H1 (cell line): ENCODE measurements at regions not wholly inside any gene's neighbourhood (a gene's known extent, or its start where the extent isn't known, plus 50 kb on each side); places are given as distances from the start of the nearest gene placed in this dataset.

Experiments
- ASH2L ChIP-seq: fragments of 200-600, 300-600 bp; sonication (generic); IDR thresholded peaks from one replicate; pipeline ENCODE4 v1.7.1; 2017; ENCODE audit warnings: low read length
- KDM1A ChIP-seq: fragments of 200-600, 300-600 bp; sonication (generic); IDR thresholded peaks from 2 replicates; pipeline ENCODE4 v1.7.1; 2016; ENCODE audit warnings: mild to moderate bottlenecking, low read length, borderline replicate concordance
- SP1 ChIP-seq: IDR thresholded peaks from 2 replicates; pipeline ENCODE4 v1.6.1; 2011; ENCODE audit warnings: low read depth, low read length
- SP4 ChIP-seq: IDR thresholded peaks from 2 replicates; pipeline ENCODE4 v1.6.1; 2012; ENCODE audit warnings: low read length, inconsistent platforms
- SRF ChIP-seq: IDR thresholded peaks from 2 replicates; pipeline ENCODE4 v1.6.1; 2011; ENCODE audit warnings: mild to moderate bottlenecking, low read depth, low read length, moderate library complexity
- TBP ChIP-seq: IDR thresholded peaks from 2 replicates; pipeline ENCODE4 v1.6.1; 2011; ENCODE audit warnings: low read depth, low read length, improper control_type of control experiment
- TF ChIP-seq, protein P1 (sequence below): fragments of 300-600 bp; sonication (generic); IDR thresholded peaks from 2 replicates; pipeline ENCODE4 v1.7.1; 2012; ENCODE audit warnings: low read length, moderate library complexity, mild to moderate bottlenecking, inconsistent platforms; ENCODE audit not compliant: insufficient replicate concordance
- TF ChIP-seq, protein P2 (sequence below): IDR thresholded peaks from 2 replicates; pipeline ENCODE4 v1.6.1; 2012; ENCODE audit warnings: inconsistent platforms

DNA sequence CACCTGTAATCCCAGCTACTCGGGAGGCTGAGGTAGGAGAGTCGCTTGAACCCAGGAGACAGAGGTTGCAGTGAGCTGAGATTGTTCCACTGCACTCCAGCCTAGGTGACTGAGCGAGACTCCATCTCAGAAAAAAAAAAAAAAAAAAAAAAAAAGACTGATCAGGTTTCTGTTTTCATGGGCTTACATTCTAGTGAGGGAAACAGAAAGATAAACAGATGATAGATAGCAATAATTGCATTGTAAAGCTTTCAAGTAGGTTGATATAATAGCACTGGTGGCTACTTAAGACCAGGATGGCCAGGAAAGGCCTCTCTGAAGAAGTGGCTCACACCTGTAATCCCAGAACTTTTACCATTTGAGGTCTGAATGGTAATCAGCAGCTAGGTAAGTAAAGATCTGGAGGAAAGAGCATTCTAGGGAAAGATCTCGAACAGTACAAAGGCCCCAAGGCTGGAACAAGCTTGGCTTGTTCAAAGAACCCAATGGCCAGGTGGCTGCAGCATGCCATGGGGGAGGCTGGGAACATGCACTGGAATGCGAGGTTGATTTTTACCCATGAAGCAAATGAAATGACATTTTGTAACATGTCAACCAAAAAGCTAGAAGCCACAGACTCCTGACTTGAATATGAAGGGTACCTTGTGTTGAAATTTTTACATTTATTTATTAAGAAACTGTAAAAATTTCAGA, 108.3 kb upstream of the DHX40 start (continued):
- TF ChIP-seq, protein P1, sequence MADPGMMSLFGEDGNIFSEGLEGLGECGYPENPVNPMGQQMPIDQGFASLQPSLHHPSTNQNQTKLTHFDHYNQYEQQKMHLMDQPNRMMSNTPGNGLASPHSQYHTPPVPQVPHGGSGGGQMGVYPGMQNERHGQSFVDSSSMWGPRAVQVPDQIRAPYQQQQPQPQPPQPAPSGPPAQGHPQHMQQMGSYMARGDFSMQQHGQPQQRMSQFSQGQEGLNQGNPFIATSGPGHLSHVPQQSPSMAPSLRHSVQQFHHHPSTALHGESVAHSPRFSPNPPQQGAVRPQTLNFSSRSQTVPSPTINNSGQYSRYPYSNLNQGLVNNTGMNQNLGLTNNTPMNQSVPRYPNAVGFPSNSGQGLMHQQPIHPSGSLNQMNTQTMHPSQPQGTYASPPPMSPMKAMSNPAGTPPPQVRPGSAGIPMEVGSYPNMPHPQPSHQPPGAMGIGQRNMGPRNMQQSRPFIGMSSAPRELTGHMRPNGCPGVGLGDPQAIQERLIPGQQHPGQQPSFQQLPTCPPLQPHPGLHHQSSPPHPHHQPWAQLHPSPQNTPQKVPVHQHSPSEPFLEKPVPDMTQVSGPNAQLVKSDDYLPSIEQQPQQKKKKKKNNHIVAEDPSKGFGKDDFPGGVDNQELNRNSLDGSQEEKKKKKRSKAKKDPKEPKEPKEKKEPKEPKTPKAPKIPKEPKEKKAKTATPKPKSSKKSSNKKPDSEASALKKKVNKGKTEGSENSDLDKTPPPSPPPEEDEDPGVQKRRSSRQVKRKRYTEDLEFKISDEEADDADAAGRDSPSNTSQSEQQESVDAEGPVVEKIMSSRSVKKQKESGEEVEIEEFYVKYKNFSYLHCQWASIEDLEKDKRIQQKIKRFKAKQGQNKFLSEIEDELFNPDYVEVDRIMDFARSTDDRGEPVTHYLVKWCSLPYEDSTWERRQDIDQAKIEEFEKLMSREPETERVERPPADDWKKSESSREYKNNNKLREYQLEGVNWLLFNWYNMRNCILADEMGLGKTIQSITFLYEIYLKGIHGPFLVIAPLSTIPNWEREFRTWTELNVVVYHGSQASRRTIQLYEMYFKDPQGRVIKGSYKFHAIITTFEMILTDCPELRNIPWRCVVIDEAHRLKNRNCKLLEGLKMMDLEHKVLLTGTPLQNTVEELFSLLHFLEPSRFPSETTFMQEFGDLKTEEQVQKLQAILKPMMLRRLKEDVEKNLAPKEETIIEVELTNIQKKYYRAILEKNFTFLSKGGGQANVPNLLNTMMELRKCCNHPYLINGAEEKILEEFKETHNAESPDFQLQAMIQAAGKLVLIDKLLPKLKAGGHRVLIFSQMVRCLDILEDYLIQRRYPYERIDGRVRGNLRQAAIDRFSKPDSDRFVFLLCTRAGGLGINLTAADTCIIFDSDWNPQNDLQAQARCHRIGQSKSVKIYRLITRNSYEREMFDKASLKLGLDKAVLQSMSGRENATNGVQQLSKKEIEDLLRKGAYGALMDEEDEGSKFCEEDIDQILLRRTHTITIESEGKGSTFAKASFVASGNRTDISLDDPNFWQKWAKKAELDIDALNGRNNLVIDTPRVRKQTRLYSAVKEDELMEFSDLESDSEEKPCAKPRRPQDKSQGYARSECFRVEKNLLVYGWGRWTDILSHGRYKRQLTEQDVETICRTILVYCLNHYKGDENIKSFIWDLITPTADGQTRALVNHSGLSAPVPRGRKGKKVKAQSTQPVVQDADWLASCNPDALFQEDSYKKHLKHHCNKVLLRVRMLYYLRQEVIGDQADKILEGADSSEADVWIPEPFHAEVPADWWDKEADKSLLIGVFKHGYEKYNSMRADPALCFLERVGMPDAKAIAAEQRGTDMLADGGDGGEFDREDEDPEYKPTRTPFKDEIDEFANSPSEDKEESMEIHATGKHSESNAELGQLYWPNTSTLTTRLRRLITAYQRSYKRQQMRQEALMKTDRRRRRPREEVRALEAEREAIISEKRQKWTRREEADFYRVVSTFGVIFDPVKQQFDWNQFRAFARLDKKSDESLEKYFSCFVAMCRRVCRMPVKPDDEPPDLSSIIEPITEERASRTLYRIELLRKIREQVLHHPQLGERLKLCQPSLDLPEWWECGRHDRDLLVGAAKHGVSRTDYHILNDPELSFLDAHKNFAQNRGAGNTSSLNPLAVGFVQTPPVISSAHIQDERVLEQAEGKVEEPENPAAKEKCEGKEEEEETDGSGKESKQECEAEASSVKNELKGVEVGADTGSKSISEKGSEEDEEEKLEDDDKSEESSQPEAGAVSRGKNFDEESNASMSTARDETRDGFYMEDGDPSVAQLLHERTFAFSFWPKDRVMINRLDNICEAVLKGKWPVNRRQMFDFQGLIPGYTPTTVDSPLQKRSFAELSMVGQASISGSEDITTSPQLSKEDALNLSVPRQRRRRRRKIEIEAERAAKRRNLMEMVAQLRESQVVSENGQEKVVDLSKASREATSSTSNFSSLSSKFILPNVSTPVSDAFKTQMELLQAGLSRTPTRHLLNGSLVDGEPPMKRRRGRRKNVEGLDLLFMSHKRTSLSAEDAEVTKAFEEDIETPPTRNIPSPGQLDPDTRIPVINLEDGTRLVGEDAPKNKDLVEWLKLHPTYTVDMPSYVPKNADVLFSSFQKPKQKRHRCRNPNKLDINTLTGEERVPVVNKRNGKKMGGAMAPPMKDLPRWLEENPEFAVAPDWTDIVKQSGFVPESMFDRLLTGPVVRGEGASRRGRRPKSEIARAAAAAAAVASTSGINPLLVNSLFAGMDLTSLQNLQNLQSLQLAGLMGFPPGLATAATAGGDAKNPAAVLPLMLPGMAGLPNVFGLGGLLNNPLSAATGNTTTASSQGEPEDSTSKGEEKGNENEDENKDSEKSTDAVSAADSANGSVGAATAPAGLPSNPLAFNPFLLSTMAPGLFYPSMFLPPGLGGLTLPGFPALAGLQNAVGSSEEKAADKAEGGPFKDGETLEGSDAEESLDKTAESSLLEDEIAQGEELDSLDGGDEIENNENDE: no peak
- TF ChIP-seq, protein P2, sequence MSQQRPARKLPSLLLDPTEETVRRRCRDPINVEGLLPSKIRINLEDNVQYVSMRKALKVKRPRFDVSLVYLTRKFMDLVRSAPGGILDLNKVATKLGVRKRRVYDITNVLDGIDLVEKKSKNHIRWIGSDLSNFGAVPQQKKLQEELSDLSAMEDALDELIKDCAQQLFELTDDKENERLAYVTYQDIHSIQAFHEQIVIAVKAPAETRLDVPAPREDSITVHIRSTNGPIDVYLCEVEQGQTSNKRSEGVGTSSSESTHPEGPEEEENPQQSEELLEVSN: no peak
- TF ChIP-seq KDM1A: no peak
- no peak for TF ChIP-seq TBP
- no peak for TF ChIP-seq ASH2L
- no peak for TF ChIP-seq SP4
- TF ChIP-seq SP1: no peak
- TF ChIP-seq SRF: no peak
